Ishikawa (cell line): ENCODE measurements at regions not wholly inside any gene's neighbourhood (a gene's known extent, or its start where the extent isn't known, plus 50 kb on each side); places are given as distances from the start of the nearest gene placed in this dataset.

ENCODE experiments used
- CEBPB ChIP-seq: IDR thresholded peaks from 2 replicates; pipeline ENCODE4 v1.6.1; 2012
- CREB1 ChIP-seq: IDR thresholded peaks from 2 replicates; pipeline ENCODE4 v1.6.1; 2012; ENCODE audit warnings: low read depth
- EGR1 ChIP-seq: IDR thresholded peaks from 2 replicates; pipeline ENCODE4 v1.6.1; 2012
- EP300 ChIP-seq: IDR thresholded peaks from 2 replicates; pipeline ENCODE4 v1.6.1; 2012; ENCODE audit warnings: borderline replicate concordance
- FOXM1 ChIP-seq: IDR thresholded peaks from 2 replicates; pipeline ENCODE4 v1.6.1; 2012; ENCODE audit warnings: low read depth, borderline replicate concordance
- NFIC ChIP-seq: IDR thresholded peaks from 2 replicates; pipeline ENCODE4 v1.6.1; 2012
- RAD21 ChIP-seq: IDR thresholded peaks from 2 replicates; pipeline ENCODE4 v1.6.1; 2012; ENCODE audit warnings: low read depth
- REST ChIP-seq: IDR thresholded peaks from 2 replicates; pipeline ENCODE4 v1.6.1; 2012; ENCODE audit warnings: low read depth, mild to moderate bottlenecking
- TAF1 ChIP-seq: IDR thresholded peaks from 2 replicates; pipeline ENCODE4 v1.6.1; 2012; ENCODE audit warnings: low read depth, mild to moderate bottlenecking
- TCF12 ChIP-seq: IDR thresholded peaks from 2 replicates; pipeline ENCODE4 v1.6.1; 2012; ENCODE audit warnings: low read depth
- TEAD4 ChIP-seq: IDR thresholded peaks from 2 replicates; pipeline ENCODE4 v1.6.1; 2012
- USF1 ChIP-seq: IDR thresholded peaks from 2 replicates; pipeline ENCODE4 v1.6.1; 2012
- YY1 ChIP-seq: IDR thresholded peaks from 2 replicates; pipeline ENCODE4 v1.6.1; 2012; ENCODE audit warnings: low read depth
- ZBTB7A ChIP-seq: IDR thresholded peaks from 2 replicates; pipeline ENCODE4 v1.6.1; 2012; ENCODE audit warnings: low read depth
- TF ChIP-seq, protein P1 (sequence below): IDR thresholded peaks from 2 replicates; pipeline ENCODE4 v1.6.1; 2012

DNA sequence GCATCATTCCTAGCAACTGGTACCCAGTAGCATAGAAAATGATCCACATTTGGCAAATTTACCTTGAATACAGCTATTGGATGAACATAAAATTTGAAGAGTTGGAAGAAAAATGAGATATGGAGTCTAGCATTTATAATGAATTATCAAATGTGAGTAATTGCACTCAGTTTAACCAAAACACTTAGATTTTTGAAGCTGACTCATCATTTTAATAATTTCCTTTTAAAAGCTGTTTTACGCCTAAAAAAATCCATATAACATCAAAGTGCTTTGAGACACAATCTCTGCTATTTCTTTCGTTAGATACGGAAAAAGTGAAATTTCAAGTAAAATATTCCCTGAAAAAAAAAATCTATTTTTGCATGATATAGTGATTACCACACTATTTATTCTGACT lies 767.4 kb downstream of the ROBO2 start:
- TF ChIP-seq ZBTB7A (no peak), TCF12 (no peak), CEBPB (no peak), FOXM1 (no peak), EP300 (no peak), USF1 (no peak), REST (no peak), CREB1 (no peak)

GRCh38 chr3:77814845-77815244 lies 774.9 kb downstream of the ROBO2 start:
- TF ChIP-seq, protein P1, sequence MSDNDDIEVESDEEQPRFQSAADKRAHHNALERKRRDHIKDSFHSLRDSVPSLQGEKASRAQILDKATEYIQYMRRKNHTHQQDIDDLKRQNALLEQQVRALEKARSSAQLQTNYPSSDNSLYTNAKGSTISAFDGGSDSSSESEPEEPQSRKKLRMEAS, result no peak
- no peak for TF ChIP-seq FOXM1

- TF ChIP-seq TEAD4 (no peak), RAD21 (no peak), USF1 (no peak), ZBTB7A (no peak), TCF12 (no peak), YY1 (no peak), TAF1 (no peak), EP300 (no peak), NFIC (no peak), CREB1 (no peak), FOXM1 (no peak), REST (no peak), EGR1 (no peak), CEBPB (no peak)
- TF ChIP-seq, protein P1, result no peak
These were observed 775.6 kb downstream of the ROBO2 start for GRCh38 chr3:77815467-77815866.

- TF ChIP-seq ZBTB7A, result no peak
- no peak for TF ChIP-seq REST
- no peak for TF ChIP-seq TEAD4
- no peak for TF ChIP-seq CEBPB
- no peak for TF ChIP-seq FOXM1
- TF ChIP-seq TAF1, result no peak
- no peak for TF ChIP-seq RAD21
- no peak for TF ChIP-seq EP300
- no peak for TF ChIP-seq TCF12
- TF ChIP-seq, protein P1, result no peak
- no peak for TF ChIP-seq USF1
- TF ChIP-seq EGR1, result no peak
- no peak for TF ChIP-seq YY1
- no peak for TF ChIP-seq NFIC
- TF ChIP-seq CREB1, result no peak
These were observed 776.5 kb downstream of the ROBO2 start for GRCh38 chr3:77816366-77816765.
